HG02623 (cell line): ENCODE measurements at regions not wholly inside any gene's neighbourhood (a gene's known extent, or its start where the extent isn't known, plus 50 kb on each side); places are given as distances from the start of the nearest gene placed in this dataset.
"Not testable (repeated sequence)": the region's sequence is repeated elsewhere in the genome, so short reads cannot be mapped to it uniquely, and the experiment has no call there.

Experiments
- ATAC-seq: cut with Tn5 transposase; IDR thresholded peaks from one replicate; pipeline ENCODE4 v1.9.1; 2021; ENCODE audit warnings: moderate library complexity; ENCODE audit not compliant: unreplicated experiment

GRCh38 chr18:77329651-77330050 is 80.0 kb downstream of the GALR1 start:
- ATAC-seq: no peak

- ATAC-seq: no peak
These were observed 85.2 kb downstream of the GALR1 start for GRCh38 chr18:77334876-77335275.

- no peak for ATAC-seq
These were observed 88.0 kb downstream of the GALR1 start for GRCh38 chr18:77337604-77338003.

- ATAC-seq: no peak
These were observed 89.4 kb downstream of the GALR1 start for GRCh38 chr18:77339093-77339492.

- ATAC-seq: no peak
These were observed 90.0 kb downstream of the GALR1 start for GRCh38 chr18:77339623-77340022.

GRCh38 chr18:77340815-77341214 is 91.2 kb downstream of the GALR1 start:
- ATAC-seq: no peak

- no peak for ATAC-seq
These were observed 92.1 kb downstream of the GALR1 start for GRCh38 chr18:77341527-77342325.

GRCh38 chr18:77342736-77343135 is 93.1 kb downstream of the GALR1 start:
- ATAC-seq: no peak

GRCh38 chr18:77343846-77344510 is 94.3 kb downstream of the GALR1 start:
- no peak for ATAC-seq

GRCh38 chr18:77344786-77345500 is 95.3 kb downstream of the GALR1 start:
- ATAC-seq: no peak

- no peak for ATAC-seq
These were observed 96.7 kb downstream of the GALR1 start for GRCh38 chr18:77346208-77346810.

GRCh38 chr18:77353349-77353748 is 103.7 kb downstream of the GALR1 start:
- ATAC-seq: not testable (repeated sequence)

- no peak for ATAC-seq
These were observed 110.1 kb downstream of the GALR1 start for GRCh38 chr18:77359561-77360314.

GRCh38 chr18:77360315-77361190 is 110.9 kb downstream of the GALR1 start:
- no peak for ATAC-seq

GRCh38 chr18:77361382-77361781 is 111.7 kb downstream of the GALR1 start:
- no peak for ATAC-seq

- ATAC-seq: no peak
These were observed 116.0 kb downstream of the GALR1 start for GRCh38 chr18:77365667-77366066.

- ATAC-seq: no peak
These were observed 116.5 kb downstream of the GALR1 start for GRCh38 chr18:77366067-77366719.

- ATAC-seq: no peak
These were observed 117.3 kb downstream of the GALR1 start for GRCh38 chr18:77366720-77367641.
